Stomach (tissue), 8 donors: ENCODE measurements at regions not wholly inside any gene's neighbourhood (a gene's known extent, or its start where the extent isn't known, plus 50 kb on each side); places are given as distances from the start of the nearest gene placed in this dataset.

Experiments used
- DNase-seq, 2 donors: peaks; one replicate each; pipeline versions ENCODE4 v3.0.0 to v3.0.0-alpha.2; 2013 to 2019
- H3K27ac ChIP-seq, 5 donors: fragments of 200-600 bp in 4 of 5; sonication (generic) in 4 of 5; one replicate each; pipeline ENCODE4 v1.5.1; 2013 to 2019; ENCODE audit warnings: mild to moderate bottlenecking in 1 of 5, moderate library complexity in 1 of 5
- H3K27me3 ChIP-seq, 3 donors: fragments of 200-600 bp; sonication (generic); one replicate each; pipeline ENCODE4 v1.5.1; 2017 to 2019; ENCODE audit warnings: mixed run types in 1 of 3
- H3K36me3 ChIP-seq, 4 donors: fragments of 200-600 bp; sonication (generic); 1 replicate in 3 of 4; 2 replicates in 1 of 4; pipeline ENCODE4 v1.5.1; 2016 to 2019
- H3K4me1 ChIP-seq, 4 donors: fragments of 200-600 bp; sonication (generic); one replicate each; pipeline ENCODE4 v1.5.1; 2016 to 2019
- H3K4me3 ChIP-seq, 4 donors: fragments of 200-600 bp; sonication (generic) in 3 of 4; one replicate each; pipeline ENCODE4 v1.5.1; 2016 to 2019; ENCODE audit warnings: mild to moderate bottlenecking in 1 of 4
- H3K9me3 ChIP-seq, 4 donors: fragments of 200-600 bp; sonication (generic); one replicate each; pipeline ENCODE4 v1.5.1; 2016 to 2019
- EP300 ChIP-seq: sonication (generic); formaldehyde crosslinking; IDR thresholded peaks from one replicate; pipeline ENCODE4 v1.6.1; 2017; ENCODE audit warnings: antibody characterized with exemption
- POLR2A ChIP-seq, 4 donors: fragments of 450-650 bp; IDR thresholded peaks; one replicate each; pipeline ENCODE4 v1.6.1; 2016; ENCODE audit warnings: antibody characterized with exemption in 4 of 4, control low read depth in 2 of 4, mild to moderate bottlenecking in 1 of 4, moderate library complexity in 1 of 4
- POLR2AphosphoS5 ChIP-seq, 3 donors: sonication (generic); formaldehyde crosslinking; IDR thresholded peaks; one replicate each; pipeline ENCODE4 v1.6.1; 2016; ENCODE audit warnings: antibody characterized with exemption in 3 of 3
- WGBS, 5 donors: extraction: QIAGEN DNeasy Blood & Tissue Kit in 3 of 5; methylation state at CpG; one replicate each; pipeline versions ENCODE4 v1.1.5 to v1.1.7; 2013 to 2018; 5-methylcytosine and 5-hydroxymethylcytosine counted together
- intact Hi-C: fragments of 100-400 bp; cut with DNase I; formaldehyde crosslinking; loops from one replicate; pipeline ENCODE4 v1.15.1; 2023; ENCODE audit warnings: low total_unique reads
- TF ChIP-seq, protein P1 (sequence below), 7 experiments: fragments of 450-650 bp in 4 of 7; fragments of 200-600 bp in 3 of 7; sonication (generic) in 3 of 7; IDR thresholded peaks; one replicate each; pipeline ENCODE4 v1.5.1; 2016 to 2019; ENCODE audit warnings: antibody characterized with exemption in 7 of 7, control low read depth in 2 of 7, mild to moderate bottlenecking in 1 of 7
- donor health status: healthy with polysubstance abuse.
- donor health status: Bipolar disorder and iron deficiency.
- donor health status: healthy.

DNA sequence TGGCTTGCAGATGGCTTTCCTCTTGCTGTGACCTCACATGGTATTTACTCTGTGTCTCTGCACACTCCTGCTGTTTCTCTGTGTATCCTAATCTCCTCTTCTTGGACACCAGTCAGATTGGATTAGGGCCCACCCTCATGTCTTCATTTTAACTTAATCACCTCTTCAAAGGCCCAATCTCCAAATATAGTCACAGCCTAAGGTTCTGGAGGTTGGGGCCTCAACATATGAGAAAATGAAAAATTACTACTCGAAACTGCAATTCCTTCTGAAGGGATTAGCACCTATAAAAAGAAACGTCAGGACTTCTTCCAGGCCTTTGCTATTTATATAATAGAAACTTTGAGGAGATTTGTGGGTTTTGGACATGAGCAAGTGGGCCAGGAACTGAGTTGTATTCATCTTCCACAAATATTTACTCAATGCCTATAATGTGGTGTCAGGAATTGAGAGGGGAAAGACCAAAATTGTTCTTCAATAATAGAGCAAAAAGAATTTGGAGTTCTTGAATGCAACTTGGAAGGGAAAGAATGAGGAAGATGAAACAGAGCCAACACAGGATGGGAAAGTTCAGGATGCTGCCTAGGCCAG, 270.0 kb upstream of the FN1 start:
- TF ChIP-seq POLR2A (IDR thresholded peaks at IDR 0.05), result no peak
- TF ChIP-seq, protein P1, sequence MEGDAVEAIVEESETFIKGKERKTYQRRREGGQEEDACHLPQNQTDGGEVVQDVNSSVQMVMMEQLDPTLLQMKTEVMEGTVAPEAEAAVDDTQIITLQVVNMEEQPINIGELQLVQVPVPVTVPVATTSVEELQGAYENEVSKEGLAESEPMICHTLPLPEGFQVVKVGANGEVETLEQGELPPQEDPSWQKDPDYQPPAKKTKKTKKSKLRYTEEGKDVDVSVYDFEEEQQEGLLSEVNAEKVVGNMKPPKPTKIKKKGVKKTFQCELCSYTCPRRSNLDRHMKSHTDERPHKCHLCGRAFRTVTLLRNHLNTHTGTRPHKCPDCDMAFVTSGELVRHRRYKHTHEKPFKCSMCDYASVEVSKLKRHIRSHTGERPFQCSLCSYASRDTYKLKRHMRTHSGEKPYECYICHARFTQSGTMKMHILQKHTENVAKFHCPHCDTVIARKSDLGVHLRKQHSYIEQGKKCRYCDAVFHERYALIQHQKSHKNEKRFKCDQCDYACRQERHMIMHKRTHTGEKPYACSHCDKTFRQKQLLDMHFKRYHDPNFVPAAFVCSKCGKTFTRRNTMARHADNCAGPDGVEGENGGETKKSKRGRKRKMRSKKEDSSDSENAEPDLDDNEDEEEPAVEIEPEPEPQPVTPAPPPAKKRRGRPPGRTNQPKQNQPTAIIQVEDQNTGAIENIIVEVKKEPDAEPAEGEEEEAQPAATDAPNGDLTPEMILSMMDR (IDR thresholded peaks at IDR 0.05), result no peak
- TF ChIP-seq POLR2AphosphoS5 (IDR thresholded peaks at IDR 0.05), result no peak
- TF ChIP-seq EP300, result no peak
- intact Hi-C loops, result no loop called here
- Histone ChIP-seq H3K4me1 (peaks cover 0 to 15% (median 5%) of the 10 kb centered on the region in 4 donors), H3K9me3 (no peaks in the 10 kb centered on the region), H3K27ac (peak overlapping the region in 2 of 5 donors; percentile 21 to 35), H3K36me3 (no peaks in the 10 kb centered on the region), H3K4me3 (no peak overlapping the region), H3K27me3 (no peaks in the 10 kb centered on the region)
- 44 to 67% (median 54%) methylated on average over 2 of the region's 2 CpGs for WGBS, 5 donors
- peak in 1 of 2 donors; percentile 51 for DNase-seq

DNA sequence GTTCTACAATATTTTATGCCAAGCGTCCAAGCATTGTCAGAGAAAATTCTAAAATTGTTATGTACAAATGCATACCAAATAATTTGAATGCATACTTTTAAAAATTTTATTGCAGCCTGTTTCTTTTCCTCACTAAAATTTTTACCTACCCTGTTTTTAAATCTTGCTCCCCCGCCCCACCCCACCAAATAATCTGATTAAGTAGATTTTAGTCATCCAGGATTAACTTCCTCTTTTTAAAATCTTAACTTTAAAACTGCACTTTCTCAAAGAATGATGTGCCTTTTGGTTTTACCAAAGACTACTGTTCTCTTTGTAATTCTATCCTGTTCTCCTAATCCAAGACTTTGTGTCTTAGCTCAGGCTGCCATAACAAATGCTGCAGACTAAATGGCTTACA, 269.4 kb upstream of the FN1 start:
- Histone ChIP-seq H3K9me3 (no peaks in the 10 kb centered on the region), H3K27me3 (no peaks in the 10 kb centered on the region), H3K27ac (peak overlapping the region in 2 of 5 donors; percentile 21 to 35), H3K4me3 (no peak overlapping the region), H3K4me1 (peaks cover 0 to 12% (median 5%) of the 10 kb centered on the region in 4 donors), H3K36me3 (no peaks in the 10 kb centered on the region)
- 86 to 92% (median 91%) methylated on average over 2 of the region's 2 CpGs for WGBS, 5 donors
- intact Hi-C loops, result no loop called here
- no peak for DNase-seq
- no peak for TF ChIP-seq POLR2A (IDR thresholded peaks at IDR 0.05)
- TF ChIP-seq, protein P1 (IDR thresholded peaks at IDR 0.05), result no peak
- TF ChIP-seq EP300, result no peak
- no peak for TF ChIP-seq POLR2AphosphoS5 (IDR thresholded peaks at IDR 0.05)

DNA sequence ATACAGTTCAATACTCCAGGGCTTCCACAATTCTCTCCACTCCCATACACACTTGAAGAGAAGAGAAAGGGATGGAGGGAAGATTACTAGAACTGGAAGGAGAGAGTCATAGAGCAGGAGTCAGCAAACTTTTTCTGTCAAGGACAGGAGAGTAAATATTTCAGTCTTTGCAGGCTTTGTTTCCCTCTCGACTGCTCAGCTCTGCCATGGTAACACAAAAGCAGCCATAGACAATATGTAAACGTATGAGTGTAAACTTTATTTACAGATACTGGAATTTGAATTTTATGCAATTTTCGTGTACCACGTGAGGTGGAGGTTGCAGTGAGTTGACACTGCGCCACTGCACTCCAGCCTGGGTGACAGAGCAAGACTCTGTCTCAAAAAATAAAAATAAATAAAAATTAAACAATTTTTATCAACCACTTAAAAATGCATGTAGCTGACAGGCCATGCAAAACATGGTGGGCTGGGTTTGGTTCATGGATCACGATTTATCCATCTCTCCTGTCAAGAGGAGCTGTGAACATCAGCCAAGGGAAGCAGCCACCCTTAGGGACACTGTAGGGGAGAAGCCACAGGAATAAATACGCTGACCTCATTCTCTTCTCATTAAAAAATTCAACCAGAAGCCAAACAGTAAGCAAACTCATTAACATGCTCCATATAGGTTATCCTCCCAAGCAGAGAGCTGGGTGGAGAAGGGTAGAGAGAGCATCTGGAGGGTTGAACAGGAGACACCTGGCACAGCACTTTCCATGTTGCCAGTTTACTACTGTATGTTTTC, 266.4 kb upstream of the FN1 start:
- DNase-seq, result peak in 1 of 2 donors; percentile 31
- intact Hi-C loops, result no loop called here
- Histone ChIP-seq H3K4me3 (no peak overlapping the region), H3K27me3 (no peaks in the 10 kb centered on the region), H3K36me3 (no peaks in the 10 kb centered on the region), H3K9me3 (no peaks in the 10 kb centered on the region), H3K4me1 (peaks cover 0 to 12% (median 5%) of the 10 kb centered on the region in 4 donors), H3K27ac (no peak overlapping the region)
- TF ChIP-seq EP300 (no peak), POLR2AphosphoS5 (IDR thresholded peaks at IDR 0.05) (no peak), POLR2A (IDR thresholded peaks at IDR 0.05) (no peak)
- TF ChIP-seq, protein P1 (IDR thresholded peaks at IDR 0.05), result no peak
- WGBS, 5 donors, result 51 to 57% (median 54%) methylated on average over 7 of the region's 7 CpGs

DNA sequence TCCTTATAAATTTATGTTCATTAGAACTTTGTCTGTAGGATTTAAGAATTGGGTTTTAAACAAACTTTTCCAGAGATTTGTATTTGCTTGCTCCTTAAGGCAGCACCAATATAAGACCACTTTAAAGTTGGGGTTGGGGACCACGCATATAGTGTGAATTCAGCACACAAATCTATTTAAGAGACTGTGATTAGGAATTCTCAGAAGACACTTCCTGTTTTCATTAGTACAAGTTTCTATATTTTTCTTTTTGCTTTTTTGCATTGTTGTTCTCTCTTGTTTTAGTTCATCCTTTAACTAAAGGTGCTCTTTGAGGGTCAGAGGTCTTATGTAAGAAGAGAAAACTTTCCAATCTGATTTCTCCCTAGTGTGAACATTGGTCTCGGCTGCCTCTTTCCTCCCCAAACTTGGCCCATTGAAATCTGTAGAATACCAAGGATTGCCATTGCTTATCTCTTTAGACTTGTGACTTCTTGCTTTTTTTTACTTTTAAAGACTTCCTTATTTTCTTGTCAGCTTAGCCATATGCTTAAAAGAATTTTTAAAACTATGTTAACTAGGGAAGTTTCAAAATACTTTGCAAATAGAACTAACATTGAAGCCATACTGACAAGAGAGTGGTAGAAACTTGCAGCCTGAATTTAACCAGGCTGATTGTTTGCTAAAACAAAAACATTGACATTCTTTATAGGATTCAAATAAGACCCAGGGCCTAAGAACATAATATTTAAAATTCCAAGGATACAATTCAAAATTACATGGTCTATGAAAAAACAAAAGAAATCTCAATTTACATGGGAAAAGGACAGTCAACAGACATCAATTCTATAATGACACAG, 264.1 kb upstream of the FN1 start:
- no peak overlapping the region for H3K27ac ChIP-seq
- no peak for TF ChIP-seq POLR2A (IDR thresholded peaks at IDR 0.05)
- TF ChIP-seq, protein P1 (IDR thresholded peaks at IDR 0.05), result no peak
- TF ChIP-seq POLR2AphosphoS5 (IDR thresholded peaks at IDR 0.05), result no peak
- no peak for TF ChIP-seq EP300

More for the DNA sequence above, 264.1 kb upstream of the FN1 start:
- intact Hi-C loops, result no loop called here
- no peak for DNase-seq
- Histone ChIP-seq H3K36me3 (no peaks in the 10 kb centered on the region), H3K27me3 (no peaks in the 10 kb centered on the region), H3K4me1 (no peaks in the 10 kb centered on the region), H3K4me3 (no peak overlapping the region), H3K9me3 (no peaks in the 10 kb centered on the region)
- 82 to 90% (median 85%) methylated on average over 2 of the region's 2 CpGs for WGBS, 5 donors
